Mucosa of descending colon (tissue), 3 donors: ENCODE measurements at regions not wholly inside any gene's neighbourhood (a gene's known extent, or its start where the extent isn't known, plus 50 kb on each side); places are given as distances from the start of the nearest gene placed in this dataset.

Experiments
- ATAC-seq: fragments of 200-7000 bp; cut with Tn5 transposase; one replicate; pipeline ENCODE4 v1.9.1; 2020; ENCODE audit warnings: mild to moderate bottlenecking, moderate library complexity
- DNase-seq, 3 donors: peaks; one replicate each; pipeline ENCODE4 v3.0.0-alpha.2; 2020
- H3K36me3 ChIP-seq: fragments of 200-600 bp; one replicate; pipeline ENCODE4 v1.8.0; 2021; ENCODE audit warnings: low read depth, mild to moderate bottlenecking
- H3K4me1 ChIP-seq: fragments of 200-600 bp; one replicate; pipeline ENCODE4 v1.8.0; 2021; ENCODE audit warnings: low read depth, mild to moderate bottlenecking
- H3K4me3 ChIP-seq: fragments of 200-600 bp; one replicate; pipeline ENCODE4 v1.8.0; 2021; ENCODE audit warnings: mild to moderate bottlenecking
- H3K9me3 ChIP-seq: fragments of 200-600 bp; one replicate; pipeline ENCODE4 v1.8.0; 2021; ENCODE audit warnings: mild to moderate bottlenecking
- CTCF ChIP-seq: fragments of 200-600 bp; IDR thresholded peaks from one replicate; pipeline ENCODE4 v1.8.0; 2022; ENCODE audit warnings: antibody characterized with exemption, mild to moderate bottlenecking
- intact Hi-C, 2 donors: fragments of 100-400 bp; cut with DNase I in 1 of 2; cut with micrococcal nuclease in 1 of 2; formaldehyde crosslinking; loops; one replicate each; pipeline versions ENCODE4 v1.11.0 to v1.11.1; 2022; cut with DNase I, micrococcal nuclease
- donor health status: DM: no; HTN: no; CAD: no; lungs with moderate emphysema.
- donor health status: DM: no; HTN: no; CAD: no.
- donor health status: DM: no; HTN: yes; CAD: no.

DNA sequence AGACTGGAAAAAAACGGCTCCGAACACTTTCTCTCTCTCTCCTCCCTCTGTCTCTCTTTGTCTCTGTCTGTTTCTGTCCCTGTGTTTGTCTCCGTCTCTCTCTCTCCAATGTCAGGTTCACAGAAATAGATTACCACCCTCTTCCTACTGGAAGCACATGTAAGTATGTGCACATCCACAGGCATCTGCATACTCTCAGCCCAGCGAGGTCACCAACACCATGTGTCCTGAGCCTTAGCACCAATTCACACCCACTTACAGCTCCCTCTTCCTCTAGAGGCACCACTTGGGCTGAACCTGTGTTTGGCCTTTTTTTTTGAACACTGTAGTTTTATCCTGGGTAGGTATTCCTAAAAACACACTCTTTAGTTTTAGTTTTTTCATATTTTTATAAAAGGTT is 130.5 kb downstream of the ETS2 start:
- no peak overlapping the region for H3K4me3 ChIP-seq
- no peaks in the 10 kb centered on the region for H3K36me3 ChIP-seq
- no peaks in the 10 kb centered on the region for H3K4me1 ChIP-seq
- intact Hi-C loops: no loop called here
- ATAC-seq: no peak
- no peaks in the 10 kb centered on the region for H3K9me3 ChIP-seq
- no peak for TF ChIP-seq CTCF
- no peak for DNase-seq

DNA sequence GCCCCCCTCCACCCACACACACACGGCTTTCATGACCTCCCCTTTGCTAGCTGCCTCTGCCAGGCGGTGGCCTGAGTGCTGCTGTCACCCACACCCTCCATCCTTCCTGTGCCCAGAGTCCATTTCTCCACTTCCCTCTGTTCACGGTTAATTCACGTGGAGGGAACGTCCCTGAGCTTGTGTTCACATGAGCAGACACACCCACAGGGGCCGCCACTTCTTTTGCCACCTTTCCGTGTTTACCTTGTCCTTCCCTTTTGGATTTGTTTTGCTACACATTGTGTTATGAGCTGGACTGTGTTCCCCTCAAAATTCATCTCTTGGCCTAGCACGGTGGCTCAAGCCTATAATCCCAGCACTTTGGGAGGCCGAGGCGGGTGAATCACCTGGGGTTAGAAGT is 128.0 kb downstream of the ETS2 start:
- Histone ChIP-seq H3K36me3 (no peaks in the 10 kb centered on the region), H3K4me3 (no peak overlapping the region), H3K4me1 (no peaks in the 10 kb centered on the region), H3K9me3 (no peaks in the 10 kb centered on the region)
- DNase-seq (peak in 2 of 3 donors; percentile 40 to 72), ATAC-seq (peak; percentile 90)
- no peak for TF ChIP-seq CTCF
- intact Hi-C loops: no loop called here

DNA sequence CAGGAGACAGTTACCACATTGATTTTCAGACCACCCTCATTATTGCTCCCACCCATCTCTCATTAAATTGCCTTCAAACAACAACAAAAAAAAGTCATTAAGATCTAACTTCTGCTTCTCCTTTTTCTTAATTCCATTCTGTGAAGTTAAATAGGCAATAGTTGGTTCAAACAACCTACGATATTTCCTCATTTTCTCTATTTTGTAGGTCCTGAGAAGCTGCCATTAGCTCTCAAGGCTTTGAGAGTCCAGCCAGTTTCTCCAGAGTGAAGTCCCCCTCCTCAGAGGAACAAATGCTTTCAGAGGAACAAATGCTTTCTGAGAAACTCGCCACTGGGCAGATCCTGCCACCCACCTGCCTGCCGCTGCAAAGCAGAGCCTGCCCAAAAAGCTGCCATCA is 125.6 kb downstream of the ETS2 start:
- H3K9me3 ChIP-seq: no peaks in the 10 kb centered on the region
- no peaks in the 10 kb centered on the region for H3K4me1 ChIP-seq
- H3K36me3 ChIP-seq: no peaks in the 10 kb centered on the region
- DNase-seq (no peak), ATAC-seq (no peak)
- no peak overlapping the region for H3K4me3 ChIP-seq
- intact Hi-C loops: no loop called here
- TF ChIP-seq CTCF: no peak

GRCh38 chr21:38930853-38931252 is 125.1 kb downstream of the ETS2 start:
- no peaks in the 10 kb centered on the region for H3K9me3 ChIP-seq
- H3K36me3 ChIP-seq: no peaks in the 10 kb centered on the region
- no peak for TF ChIP-seq CTCF
- no peak for DNase-seq
- intact Hi-C loops: no loop called here
- ATAC-seq: peak; percentile 27
- H3K4me3 ChIP-seq: no peak overlapping the region
- no peaks in the 10 kb centered on the region for H3K4me1 ChIP-seq

DNA sequence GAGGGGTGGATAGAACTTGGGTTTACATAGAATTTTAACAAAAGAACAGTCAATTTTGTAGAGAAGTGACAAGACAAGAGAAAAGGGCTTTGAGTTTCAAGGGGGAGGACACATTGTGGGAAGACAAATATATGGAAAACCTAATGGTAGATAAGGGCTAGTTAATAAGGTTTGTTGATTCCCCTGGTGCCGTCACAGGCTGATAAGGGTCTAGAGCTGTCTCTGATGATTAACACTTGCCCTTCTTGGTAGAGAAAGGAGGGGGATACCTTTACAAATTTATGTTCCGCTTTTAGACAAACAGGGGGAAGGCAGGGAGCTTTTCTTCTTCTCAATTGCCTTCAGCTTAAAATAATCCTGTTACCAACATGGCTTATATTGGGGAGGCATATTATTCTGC is 124.3 kb downstream of the ETS2 start:
- intact Hi-C loops: no loop called here
- H3K36me3 ChIP-seq: no peaks in the 10 kb centered on the region
- DNase-seq (no peak), ATAC-seq (no peak)
- H3K4me3 ChIP-seq: no peak overlapping the region
- H3K4me1 ChIP-seq: no peaks in the 10 kb centered on the region
- no peaks in the 10 kb centered on the region for H3K9me3 ChIP-seq
- TF ChIP-seq CTCF: no peak

- Histone ChIP-seq H3K9me3 (no peaks in the 10 kb centered on the region), H3K36me3 (no peaks in the 10 kb centered on the region), H3K4me3 (no peak overlapping the region), H3K4me1 (no peaks in the 10 kb centered on the region)
- TF ChIP-seq CTCF: no peak
- no peak for ATAC-seq
- DNase-seq: no peak
- intact Hi-C loops: no loop called here
Observed at GRCh38 chr21:38929652-38930051, 123.9 kb downstream of the ETS2 start.
